Fibroblast of lung (primary cell): ENCODE measurements at regions not wholly inside any gene's neighbourhood (a gene's known extent, or its start where the extent isn't known, plus 50 kb on each side); places are given as distances from the start of the nearest gene placed in this dataset.
"Not testable (repeated sequence)": the region's sequence is repeated elsewhere in the genome, so short reads cannot be mapped to it uniquely, and the experiment has no call there.

Experiments used
- EZH2 ChIP-seq: IDR thresholded peaks from 2 replicates; pipeline ENCODE4 v1.5.1; 2012; ENCODE audit warnings: low read length, control low read depth, mild to moderate bottlenecking; ENCODE audit errors: missing control alignments
- TF ChIP-seq, protein P1 (sequence below), 2 donors: IDR thresholded peaks in 1 of 2; conservative IDR thresholded peaks in 1 of 2; 1 replicate in 1 of 2; 2 replicates in 1 of 2; pipeline ENCODE4 v1.5.1; 2011 to 2012; ENCODE audit warnings: low read length in 2 of 2, control low read depth in 1 of 2, inconsistent platforms in 1 of 2, low read depth in 1 of 2, mild to moderate bottlenecking in 1 of 2

DNA sequence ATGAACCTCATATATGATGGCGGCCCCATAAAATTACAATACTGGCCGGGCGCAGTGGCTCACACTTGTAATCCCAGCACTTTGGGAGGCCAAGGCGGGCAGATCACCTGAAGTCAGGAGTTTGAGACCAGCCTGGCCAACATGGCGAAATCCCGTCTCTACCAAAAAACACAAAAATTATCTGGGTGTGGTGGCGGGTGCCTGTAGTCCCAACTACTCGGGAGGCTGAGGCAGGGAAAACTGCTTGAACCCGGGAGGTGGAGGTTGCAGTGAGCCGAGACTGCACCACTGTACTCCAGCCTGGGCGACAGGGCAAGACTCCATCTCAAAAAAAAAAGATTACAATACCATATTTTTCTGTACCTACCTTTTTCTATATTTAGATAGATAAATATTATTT, 1345.5 kb downstream of the BRD1 start:
- TF ChIP-seq, protein P1, sequence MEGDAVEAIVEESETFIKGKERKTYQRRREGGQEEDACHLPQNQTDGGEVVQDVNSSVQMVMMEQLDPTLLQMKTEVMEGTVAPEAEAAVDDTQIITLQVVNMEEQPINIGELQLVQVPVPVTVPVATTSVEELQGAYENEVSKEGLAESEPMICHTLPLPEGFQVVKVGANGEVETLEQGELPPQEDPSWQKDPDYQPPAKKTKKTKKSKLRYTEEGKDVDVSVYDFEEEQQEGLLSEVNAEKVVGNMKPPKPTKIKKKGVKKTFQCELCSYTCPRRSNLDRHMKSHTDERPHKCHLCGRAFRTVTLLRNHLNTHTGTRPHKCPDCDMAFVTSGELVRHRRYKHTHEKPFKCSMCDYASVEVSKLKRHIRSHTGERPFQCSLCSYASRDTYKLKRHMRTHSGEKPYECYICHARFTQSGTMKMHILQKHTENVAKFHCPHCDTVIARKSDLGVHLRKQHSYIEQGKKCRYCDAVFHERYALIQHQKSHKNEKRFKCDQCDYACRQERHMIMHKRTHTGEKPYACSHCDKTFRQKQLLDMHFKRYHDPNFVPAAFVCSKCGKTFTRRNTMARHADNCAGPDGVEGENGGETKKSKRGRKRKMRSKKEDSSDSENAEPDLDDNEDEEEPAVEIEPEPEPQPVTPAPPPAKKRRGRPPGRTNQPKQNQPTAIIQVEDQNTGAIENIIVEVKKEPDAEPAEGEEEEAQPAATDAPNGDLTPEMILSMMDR (conservative IDR thresholded peaks at IDR 0.05 in 1 of 2, IDR thresholded peaks at IDR 0.05 in 1 of 2; ENCODE audit: low read depth in 1 of 2, low read length in 2 of 2): not testable (repeated sequence)
- TF ChIP-seq EZH2: not testable (repeated sequence)
